ENCODE measurements at regions not wholly inside any gene's neighbourhood (a gene's known extent, or its start where the extent isn't known, plus 50 kb on each side); places are given as distances from the start of the nearest gene placed in this dataset.
"Not testable (repeated sequence)": the region's sequence is repeated elsewhere in the genome, so short reads cannot be mapped to it uniquely, and the experiment has no call there.

GRCh38 chr2:48205137-48205798, 109.2 kb upstream of the FOXN2 start:
- TF ChIP-seq CTCF (IDR thresholded peaks at IDR 0.05) (peak; percentile 27 to 35 (median 28)), POLR2A (IDR thresholded peaks at IDR 0.05) (no peak)
- Histone ChIP-seq H3K4me1 (peaks cover 0 to 12% (median 4%) of the 10 kb centered on the region in 4 donors), H3K27me3 (no peaks in the 10 kb centered on the region), H3K9me3 (no peaks in the 10 kb centered on the region), H3K4me3 (no peak overlapping the region), H3K27ac (peak overlapping the region in 2 of 3 donors; percentile 22 to 29), H3K36me3 (no peaks in the 10 kb centered on the region)
- DNase-seq (no peak), ATAC-seq (peak; percentile 70 to 78 (median 72))
- intact Hi-C loops (cut with DNase I) = no loop called here
- 55% methylated on average over 6 of the region's 7 CpGs for WGBS (ENCODE audit: insufficient coverage, low coverage, low lambda C conversion rate, missing lambda C conversion rate)

GRCh38 chr2:48206056-48206656, 108.3 kb upstream of the FOXN2 start:
- peaks cover 0 to 12% (median 4%) of the 10 kb centered on the region in 4 donors for H3K4me1 ChIP-seq
- H3K36me3 ChIP-seq; DNase-seq; H3K4me3 ChIP-seq; H3K27ac ChIP-seq; intact Hi-C loops (cut with DNase I); ATAC-seq; H3K27me3 ChIP-seq; H3K9me3 ChIP-seq: not testable (repeated sequence)
- 89% methylated on average over 10 of the region's 13 CpGs for WGBS (ENCODE audit: insufficient coverage, low coverage, low lambda C conversion rate, missing lambda C conversion rate)

GRCh38 chr2:48207201-48207641, 107.3 kb upstream of the FOXN2 start:
- no peak overlapping the region for H3K4me3 ChIP-seq
- WGBS (ENCODE audit: insufficient coverage, low coverage, low lambda C conversion rate, missing lambda C conversion rate) = 81% methylated on average over 5 of the region's 5 CpGs
- no peak overlapping the region for H3K27ac ChIP-seq
- DNase-seq (no peak), ATAC-seq (no peak)
- peaks cover 0 to 12% (median 4%) of the 10 kb centered on the region in 4 donors for H3K4me1 ChIP-seq
- no peaks in the 10 kb centered on the region for H3K9me3 ChIP-seq
- TF ChIP-seq CTCF (IDR thresholded peaks at IDR 0.05) = no peak
- no peak for TF ChIP-seq POLR2A (IDR thresholded peaks at IDR 0.05)
- H3K36me3 ChIP-seq = no peaks in the 10 kb centered on the region
- intact Hi-C loops (cut with DNase I) = no loop called here
- no peaks in the 10 kb centered on the region for H3K27me3 ChIP-seq

- Histone ChIP-seq H3K27ac (no peak overlapping the region), H3K36me3 (no peaks in the 10 kb centered on the region), H3K4me1 (peaks cover 0 to 10% (median 4%) of the 10 kb centered on the region in 4 donors), H3K9me3 (no peaks in the 10 kb centered on the region), H3K4me3 (no peak overlapping the region), H3K27me3 (no peaks in the 10 kb centered on the region)
- intact Hi-C loops (cut with DNase I) = no loop called here
- WGBS (ENCODE audit: insufficient coverage, low coverage, low lambda C conversion rate, missing lambda C conversion rate) = 59% methylated on average over 3 of the region's 3 CpGs
- no peak for DNase-seq
- no peak for TF ChIP-seq POLR2A (IDR thresholded peaks at IDR 0.05)
- TF ChIP-seq CTCF (IDR thresholded peaks at IDR 0.05) = no peak
- ATAC-seq = no peak
These were observed 106.6 kb upstream of the FOXN2 start for GRCh38 chr2:48207851-48208250.

- no peak overlapping the region for H3K4me3 ChIP-seq
- H3K4me1 ChIP-seq = no peaks in the 10 kb centered on the region
- no peak overlapping the region for H3K27ac ChIP-seq
- no peaks in the 10 kb centered on the region for H3K9me3 ChIP-seq
- intact Hi-C loops (cut with DNase I) = no loop called here
- ATAC-seq (peak in 1 of 4 donors; percentile 18), DNase-seq (no peak)
- no peaks in the 10 kb centered on the region for H3K36me3 ChIP-seq
- H3K27me3 ChIP-seq = no peaks in the 10 kb centered on the region
- TF ChIP-seq CTCF (IDR thresholded peaks at IDR 0.05) (no peak), POLR2A (IDR thresholded peaks at IDR 0.05) (no peak)
These were observed 105.1 kb upstream of the FOXN2 start for GRCh38 chr2:48209214-48209885.

All from right lobe of liver (tissue), 6 donors.